ENCODE measurements at regions not wholly inside any gene's neighbourhood (a gene's known extent, or its start where the extent isn't known, plus 50 kb on each side); places are given as distances from the start of the nearest gene placed in this dataset.

DNA sequence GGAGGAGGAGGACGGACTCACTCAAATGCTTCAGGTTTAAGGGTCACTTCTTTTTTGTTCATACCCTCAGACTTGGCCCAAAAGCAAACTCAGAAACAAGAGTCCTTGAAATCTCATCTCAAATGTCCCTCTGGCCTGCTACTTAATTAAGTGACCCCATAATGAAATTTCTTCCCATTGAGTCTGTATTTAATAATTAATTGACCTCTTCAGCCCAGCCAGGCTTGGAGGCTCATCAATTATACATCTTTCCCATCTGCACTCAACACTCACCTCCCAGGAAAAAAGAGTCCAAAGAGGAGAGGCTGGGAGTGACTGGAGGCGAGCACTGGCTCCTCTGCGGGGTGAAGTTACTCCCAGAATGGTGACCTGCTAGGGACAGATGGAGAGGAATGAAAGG lies 90.5 kb upstream of the EYA2 start:
- H3K27ac ChIP-seq (ENCODE audit: insufficient read depth in 1 of 2, low read depth in 1 of 2, low read length in 2 of 2, poor library complexity in 1 of 2, severe bottlenecking in 2 of 2), result no peak overlapping the region
- no peaks in the 10 kb centered on the region for H3K36me3 ChIP-seq (ENCODE audit: control insufficient read depth in 4 of 4, insufficient read depth in 4 of 4, low read length in 3 of 4)
- H3K4me3 ChIP-seq (ENCODE audit: control insufficient read depth in 1 of 7, extremely low read depth in 1 of 7, insufficient read depth in 4 of 7, low read depth in 2 of 7, low read length in 6 of 7), result no peak overlapping the region
- WGBS (ENCODE audit: insufficient coverage), result no CpG with 5 or more reads among the region's 3 CpGs
- CTCF ChIA-PET, result no interaction called here
- H3K4me1 ChIP-seq (ENCODE audit: control extremely low read depth in 1 of 4, control insufficient read depth in 4 of 4, insufficient read depth in 4 of 4, low read length in 3 of 4), result no peaks in the 10 kb centered on the region
- H3K27me3 ChIP-seq (replicated peaks in 2 of 5; ENCODE audit: control insufficient read depth in 4 of 5, insufficient read depth in 5 of 5, low read length in 4 of 5), result peaks cover 0 to 35% (median 6%) of the 10 kb centered on the region in 5 experiments
- POLR2A ChIA-PET, result no interaction called here
- no peak for DNase-seq
- no peaks in the 10 kb centered on the region for H3K9me3 ChIP-seq (ENCODE audit: control extremely low read depth in 1 of 5, control insufficient read depth in 4 of 5, insufficient read depth in 2 of 5, low read depth in 1 of 5, low read length in 4 of 5)

DNA sequence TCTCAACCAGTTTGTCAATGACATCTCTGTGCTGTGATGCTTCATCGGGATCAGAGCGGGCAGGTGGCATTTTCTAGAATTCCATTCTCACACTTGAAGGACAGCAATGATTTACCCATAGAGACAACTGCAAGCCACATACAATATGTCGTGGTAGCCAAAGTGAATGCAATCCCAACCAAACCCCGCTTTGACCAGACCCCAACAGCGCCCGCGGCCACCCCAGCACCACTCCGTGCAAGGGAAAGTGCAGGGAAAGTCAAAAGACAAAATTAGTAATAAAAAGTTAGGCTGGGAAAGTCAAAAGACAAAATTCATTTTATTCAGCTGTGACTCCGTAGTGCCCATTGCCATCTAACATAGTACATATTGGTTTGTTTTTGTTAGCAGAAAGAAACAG lies 88.8 kb upstream of the EYA2 start:
- Histone ChIP-seq H3K4me1 (ENCODE audit: control extremely low read depth in 1 of 4, control insufficient read depth in 4 of 4, insufficient read depth in 4 of 4, low read length in 3 of 4) (no peaks in the 10 kb centered on the region), H3K9me3 (ENCODE audit: control extremely low read depth in 1 of 5, control insufficient read depth in 4 of 5, insufficient read depth in 2 of 5, low read depth in 1 of 5, low read length in 4 of 5) (no peaks in the 10 kb centered on the region), H3K27ac (ENCODE audit: insufficient read depth in 1 of 2, low read depth in 1 of 2, low read length in 2 of 2, poor library complexity in 1 of 2, severe bottlenecking in 2 of 2) (no peak overlapping the region), H3K36me3 (ENCODE audit: control insufficient read depth in 4 of 4, insufficient read depth in 4 of 4, low read length in 3 of 4) (no peaks in the 10 kb centered on the region), H3K4me3 (ENCODE audit: control insufficient read depth in 1 of 7, extremely low read depth in 1 of 7, insufficient read depth in 4 of 7, low read depth in 2 of 7, low read length in 6 of 7) (no peak overlapping the region), H3K27me3 (replicated peaks in 2 of 5; ENCODE audit: control insufficient read depth in 4 of 5, insufficient read depth in 5 of 5, low read length in 4 of 5) (peaks cover 0 to 44% (median 17%) of the 10 kb centered on the region in 5 experiments)
- CTCF ChIA-PET, result no interaction called here
- POLR2A ChIA-PET, result no interaction called here
- DNase-seq, result no peak
- WGBS (ENCODE audit: insufficient coverage), result 98% methylated on average over 8 of the region's 9 CpGs

- H3K9me3 ChIP-seq (ENCODE audit: control extremely low read depth in 1 of 5, control insufficient read depth in 4 of 5, insufficient read depth in 2 of 5, low read depth in 1 of 5, low read length in 4 of 5), result no peaks in the 10 kb centered on the region
- DNase-seq, result no peak
- no peak overlapping the region for H3K4me3 ChIP-seq (ENCODE audit: control insufficient read depth in 1 of 7, extremely low read depth in 1 of 7, insufficient read depth in 4 of 7, low read depth in 2 of 7, low read length in 6 of 7)
- peaks cover 4 to 47% (median 21%) of the 10 kb centered on the region in 5 experiments for H3K27me3 ChIP-seq (replicated peaks in 2 of 5; ENCODE audit: control insufficient read depth in 4 of 5, insufficient read depth in 5 of 5, low read length in 4 of 5)
- POLR2A ChIA-PET, result no interaction called here
- WGBS (ENCODE audit: insufficient coverage), result 95% methylated on average over 4 of the region's 6 CpGs
- no peak overlapping the region for H3K27ac ChIP-seq (ENCODE audit: insufficient read depth in 1 of 2, low read depth in 1 of 2, low read length in 2 of 2, poor library complexity in 1 of 2, severe bottlenecking in 2 of 2)
- CTCF ChIA-PET, result no interaction called here
- H3K36me3 ChIP-seq (ENCODE audit: control insufficient read depth in 4 of 4, insufficient read depth in 4 of 4, low read length in 3 of 4), result no peaks in the 10 kb centered on the region
- no peaks in the 10 kb centered on the region for H3K4me1 ChIP-seq (ENCODE audit: control extremely low read depth in 1 of 4, control insufficient read depth in 4 of 4, insufficient read depth in 4 of 4, low read length in 3 of 4)
These were observed 86.6 kb upstream of the EYA2 start for GRCh38 chr20:46807998-46808397.

DNA sequence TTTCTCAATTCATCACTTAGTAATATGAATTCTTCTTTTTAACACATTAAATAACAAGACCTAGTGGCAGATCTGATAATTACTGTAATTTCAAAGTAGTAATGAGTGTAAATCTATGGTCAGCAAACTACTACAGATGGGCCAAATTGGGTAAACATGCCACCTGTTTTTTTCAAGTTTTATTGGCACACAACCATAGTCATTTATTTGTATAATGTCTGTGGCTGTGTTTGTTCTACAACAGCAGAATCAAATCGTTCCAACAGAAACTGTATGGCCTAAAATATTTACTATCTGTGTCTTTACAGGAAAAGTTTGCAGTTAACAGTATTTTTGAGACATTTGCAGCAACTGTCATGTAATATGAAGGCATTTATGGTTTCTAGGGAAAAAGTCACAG lies 86.1 kb upstream of the EYA2 start:
- 83% methylated on average over 1 of the region's 1 CpG for WGBS (ENCODE audit: insufficient coverage)
- Histone ChIP-seq H3K4me1 (ENCODE audit: control extremely low read depth in 1 of 4, control insufficient read depth in 4 of 4, insufficient read depth in 4 of 4, low read length in 3 of 4) (no peaks in the 10 kb centered on the region), H3K4me3 (ENCODE audit: control insufficient read depth in 1 of 7, extremely low read depth in 1 of 7, insufficient read depth in 4 of 7, low read depth in 2 of 7, low read length in 6 of 7) (no peak overlapping the region), H3K36me3 (ENCODE audit: control insufficient read depth in 4 of 4, insufficient read depth in 4 of 4, low read length in 3 of 4) (no peaks in the 10 kb centered on the region), H3K27ac (ENCODE audit: insufficient read depth in 1 of 2, low read depth in 1 of 2, low read length in 2 of 2, poor library complexity in 1 of 2, severe bottlenecking in 2 of 2) (no peak overlapping the region), H3K27me3 (replicated peaks in 2 of 5; ENCODE audit: control insufficient read depth in 4 of 5, insufficient read depth in 5 of 5, low read length in 4 of 5) (peaks cover 4 to 47% (median 23%) of the 10 kb centered on the region in 5 experiments), H3K9me3 (ENCODE audit: control extremely low read depth in 1 of 5, control insufficient read depth in 4 of 5, insufficient read depth in 2 of 5, low read depth in 1 of 5, low read length in 4 of 5) (no peaks in the 10 kb centered on the region)
- ChIA-PET POLR2A (no interaction called here), CTCF (no interaction called here)
- DNase-seq, result no peak

DNA sequence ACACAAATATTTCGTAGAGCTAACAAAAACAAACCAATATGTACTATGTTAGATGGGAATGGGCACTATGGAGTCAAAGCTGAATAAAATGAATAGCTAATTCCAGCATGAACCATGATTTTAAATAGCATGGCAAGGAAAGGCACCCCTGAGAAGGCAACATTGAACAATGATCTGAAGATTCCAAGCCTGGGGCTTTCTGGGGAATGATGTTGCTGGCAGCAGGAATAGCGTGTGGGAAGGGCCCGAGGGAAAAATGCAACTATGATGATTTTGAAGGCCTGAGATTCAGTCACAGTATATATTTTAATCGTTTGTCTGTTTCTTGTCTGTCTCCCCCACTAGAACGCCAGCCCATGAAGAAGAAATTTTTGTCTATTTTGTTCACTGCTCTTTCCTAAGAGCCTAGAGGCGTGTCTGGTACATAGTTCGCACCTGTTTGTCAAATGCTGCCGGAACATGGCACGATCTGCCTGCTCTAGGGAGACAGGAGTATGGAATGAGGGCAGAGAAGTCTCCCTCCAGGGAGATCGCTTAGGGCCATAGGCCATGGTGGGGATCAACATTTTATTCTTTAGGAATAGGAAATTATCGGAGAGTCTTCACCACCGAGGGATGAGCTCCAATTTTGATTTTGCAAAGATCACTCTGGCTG lies 84.8 kb upstream of the EYA2 start:
- CTCF ChIA-PET, result no interaction called here
- H3K4me1 ChIP-seq (ENCODE audit: control extremely low read depth in 1 of 4, control insufficient read depth in 4 of 4, insufficient read depth in 4 of 4, low read length in 3 of 4), result no peaks in the 10 kb centered on the region

GRCh38 chr20:46810448-46811223 lies 84.0 kb upstream of the EYA2 start:
- CTCF ChIA-PET, result no interaction called here
- Histone ChIP-seq H3K4me3 (ENCODE audit: control insufficient read depth in 1 of 7, extremely low read depth in 1 of 7, insufficient read depth in 4 of 7, low read depth in 2 of 7, low read length in 6 of 7) (no peak overlapping the region), H3K27ac (ENCODE audit: insufficient read depth in 1 of 2, low read depth in 1 of 2, low read length in 2 of 2, poor library complexity in 1 of 2, severe bottlenecking in 2 of 2) (no peak overlapping the region), H3K27me3 (replicated peaks in 2 of 5; ENCODE audit: control insufficient read depth in 4 of 5, insufficient read depth in 5 of 5, low read length in 4 of 5) (peaks cover 5 to 55% (median 24%) of the 10 kb centered on the region in 5 experiments), H3K9me3 (ENCODE audit: control extremely low read depth in 1 of 5, control insufficient read depth in 4 of 5, insufficient read depth in 2 of 5, low read depth in 1 of 5, low read length in 4 of 5) (no peaks in the 10 kb centered on the region), H3K4me1 (ENCODE audit: control extremely low read depth in 1 of 4, control insufficient read depth in 4 of 4, insufficient read depth in 4 of 4, low read length in 3 of 4) (no peaks in the 10 kb centered on the region), H3K36me3 (ENCODE audit: control insufficient read depth in 4 of 4, insufficient read depth in 4 of 4, low read length in 3 of 4) (no peaks in the 10 kb centered on the region)
- POLR2A ChIA-PET, result no interaction called here
- 75% methylated on average over 12 of the region's 20 CpGs for WGBS (ENCODE audit: insufficient coverage)
- DNase-seq, result no peak

More for the DNA sequence above, 84.8 kb upstream of the EYA2 start:
- no peak overlapping the region for H3K27ac ChIP-seq (ENCODE audit: insufficient read depth in 1 of 2, low read depth in 1 of 2, low read length in 2 of 2, poor library complexity in 1 of 2, severe bottlenecking in 2 of 2)
- H3K27me3 ChIP-seq (replicated peaks in 2 of 5; ENCODE audit: control insufficient read depth in 4 of 5, insufficient read depth in 5 of 5, low read length in 4 of 5), result peaks cover 4 to 48% (median 23%) of the 10 kb centered on the region in 5 experiments
- POLR2A ChIA-PET, result no interaction called here
- 95% methylated on average over 11 of the region's 12 CpGs for WGBS (ENCODE audit: insufficient coverage)
- DNase-seq, result no peak
- H3K9me3 ChIP-seq (ENCODE audit: control extremely low read depth in 1 of 5, control insufficient read depth in 4 of 5, insufficient read depth in 2 of 5, low read depth in 1 of 5, low read length in 4 of 5), result no peaks in the 10 kb centered on the region
- H3K4me3 ChIP-seq (ENCODE audit: control insufficient read depth in 1 of 7, extremely low read depth in 1 of 7, insufficient read depth in 4 of 7, low read depth in 2 of 7, low read length in 6 of 7), result no peak overlapping the region
- H3K36me3 ChIP-seq (ENCODE audit: control insufficient read depth in 4 of 4, insufficient read depth in 4 of 4, low read length in 3 of 4), result no peaks in the 10 kb centered on the region

GRCh38 chr20:46811224-46812084 lies 83.2 kb upstream of the EYA2 start:
- Histone ChIP-seq H3K4me3 (ENCODE audit: control insufficient read depth in 1 of 7, extremely low read depth in 1 of 7, insufficient read depth in 4 of 7, low read depth in 2 of 7, low read length in 6 of 7) (no peak overlapping the region), H3K27me3 (replicated peaks in 2 of 5; ENCODE audit: control insufficient read depth in 4 of 5, insufficient read depth in 5 of 5, low read length in 4 of 5) (peaks cover 7 to 63% (median 31%) of the 10 kb centered on the region in 5 experiments), H3K9me3 (ENCODE audit: control extremely low read depth in 1 of 5, control insufficient read depth in 4 of 5, insufficient read depth in 2 of 5, low read depth in 1 of 5, low read length in 4 of 5) (no peaks in the 10 kb centered on the region), H3K27ac (ENCODE audit: insufficient read depth in 1 of 2, low read depth in 1 of 2, low read length in 2 of 2, poor library complexity in 1 of 2, severe bottlenecking in 2 of 2) (no peak overlapping the region), H3K4me1 (ENCODE audit: control extremely low read depth in 1 of 4, control insufficient read depth in 4 of 4, insufficient read depth in 4 of 4, low read length in 3 of 4) (no peaks in the 10 kb centered on the region), H3K36me3 (ENCODE audit: control insufficient read depth in 4 of 4, insufficient read depth in 4 of 4, low read length in 3 of 4) (no peaks in the 10 kb centered on the region)
- WGBS (ENCODE audit: insufficient coverage), result 6% methylated on average over 22 of the region's 54 CpGs
- ChIA-PET CTCF (no interaction called here), POLR2A (no interaction called here)
- no peak for DNase-seq

Measured in common myeloid progenitor, CD34-positive (primary cell).